ENCODE measurements at regions not wholly inside any gene's neighbourhood (a gene's known extent, or its start where the extent isn't known, plus 50 kb on each side); places are given as distances from the start of the nearest gene placed in this dataset.

DNA sequence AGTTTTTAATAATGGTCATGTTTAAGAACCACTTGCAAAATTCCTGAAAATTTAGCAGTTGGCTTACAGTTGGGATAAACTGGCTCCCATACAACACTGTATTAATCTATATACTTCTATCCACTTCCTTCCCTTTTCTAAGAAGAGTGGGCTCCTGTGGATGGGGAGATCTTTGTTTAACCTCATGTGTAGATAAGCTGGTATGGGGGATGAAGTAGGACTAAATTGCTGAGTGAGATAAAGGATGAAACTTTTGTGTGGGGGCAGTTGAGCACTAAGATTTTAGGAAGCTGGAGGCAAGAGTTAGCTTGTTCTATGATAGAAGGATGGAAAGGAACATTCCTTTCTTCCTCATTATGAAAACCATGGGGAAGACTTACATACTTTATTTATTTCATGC lies 54.6 kb upstream of the ATP8A1 start:
- peaks cover 4% of the 10 kb centered on the region for H3K4me1 ChIP-seq (replicated peaks)
- TF ChIP-seq POLR2AphosphoS5 (IDR thresholded peaks at IDR 0.05) (no peak), POLR2A (IDR thresholded peaks at IDR 0.05) (no peak)
- TF ChIP-seq, protein P1, sequence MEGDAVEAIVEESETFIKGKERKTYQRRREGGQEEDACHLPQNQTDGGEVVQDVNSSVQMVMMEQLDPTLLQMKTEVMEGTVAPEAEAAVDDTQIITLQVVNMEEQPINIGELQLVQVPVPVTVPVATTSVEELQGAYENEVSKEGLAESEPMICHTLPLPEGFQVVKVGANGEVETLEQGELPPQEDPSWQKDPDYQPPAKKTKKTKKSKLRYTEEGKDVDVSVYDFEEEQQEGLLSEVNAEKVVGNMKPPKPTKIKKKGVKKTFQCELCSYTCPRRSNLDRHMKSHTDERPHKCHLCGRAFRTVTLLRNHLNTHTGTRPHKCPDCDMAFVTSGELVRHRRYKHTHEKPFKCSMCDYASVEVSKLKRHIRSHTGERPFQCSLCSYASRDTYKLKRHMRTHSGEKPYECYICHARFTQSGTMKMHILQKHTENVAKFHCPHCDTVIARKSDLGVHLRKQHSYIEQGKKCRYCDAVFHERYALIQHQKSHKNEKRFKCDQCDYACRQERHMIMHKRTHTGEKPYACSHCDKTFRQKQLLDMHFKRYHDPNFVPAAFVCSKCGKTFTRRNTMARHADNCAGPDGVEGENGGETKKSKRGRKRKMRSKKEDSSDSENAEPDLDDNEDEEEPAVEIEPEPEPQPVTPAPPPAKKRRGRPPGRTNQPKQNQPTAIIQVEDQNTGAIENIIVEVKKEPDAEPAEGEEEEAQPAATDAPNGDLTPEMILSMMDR (IDR thresholded peaks at IDR 0.05): no peak
- H3K27me3 ChIP-seq (replicated peaks; ENCODE audit: insufficient read depth): no peaks in the 10 kb centered on the region
- no peaks in the 10 kb centered on the region for H3K9me3 ChIP-seq
- intact Hi-C loops (cut with DNase I): no loop called here
- H3K36me3 ChIP-seq: no peaks in the 10 kb centered on the region
- H3K27ac ChIP-seq: no peak overlapping the region
- H3K4me3 ChIP-seq: no peak overlapping the region
- DNase-seq (ENCODE audit: low spot score): no peak

DNA sequence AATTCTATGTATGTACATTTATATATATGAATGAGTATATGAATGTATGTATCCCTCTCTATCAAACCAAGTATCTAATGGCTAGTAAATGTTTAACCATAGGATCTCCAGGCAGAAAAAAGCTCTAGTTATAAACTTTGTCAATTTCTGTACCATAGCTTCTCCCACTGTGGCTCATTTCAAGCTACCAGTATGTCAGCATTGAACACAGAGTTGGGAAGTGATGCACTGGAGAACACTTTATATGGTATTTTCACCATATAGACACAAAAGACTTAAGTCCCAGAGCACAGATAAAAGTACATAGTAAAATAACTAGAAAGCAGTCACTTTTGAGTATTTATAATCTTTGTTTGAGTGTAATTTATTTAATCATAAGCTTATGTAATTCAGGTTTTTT lies 53.9 kb upstream of the ATP8A1 start:
- H3K4me3 ChIP-seq: no peak overlapping the region
- no peaks in the 10 kb centered on the region for H3K27me3 ChIP-seq (replicated peaks; ENCODE audit: insufficient read depth)
- no peaks in the 10 kb centered on the region for H3K9me3 ChIP-seq
- no peak for DNase-seq (ENCODE audit: low spot score)
- H3K27ac ChIP-seq: no peak overlapping the region
- no peaks in the 10 kb centered on the region for H3K36me3 ChIP-seq
- TF ChIP-seq, protein P1 (IDR thresholded peaks at IDR 0.05): no peak
- no peak for TF ChIP-seq POLR2AphosphoS5 (IDR thresholded peaks at IDR 0.05)
- no peak for TF ChIP-seq POLR2A (IDR thresholded peaks at IDR 0.05)
- intact Hi-C loops (cut with DNase I): no loop called here
- H3K4me1 ChIP-seq (replicated peaks): peaks cover 4% of the 10 kb centered on the region

DNA sequence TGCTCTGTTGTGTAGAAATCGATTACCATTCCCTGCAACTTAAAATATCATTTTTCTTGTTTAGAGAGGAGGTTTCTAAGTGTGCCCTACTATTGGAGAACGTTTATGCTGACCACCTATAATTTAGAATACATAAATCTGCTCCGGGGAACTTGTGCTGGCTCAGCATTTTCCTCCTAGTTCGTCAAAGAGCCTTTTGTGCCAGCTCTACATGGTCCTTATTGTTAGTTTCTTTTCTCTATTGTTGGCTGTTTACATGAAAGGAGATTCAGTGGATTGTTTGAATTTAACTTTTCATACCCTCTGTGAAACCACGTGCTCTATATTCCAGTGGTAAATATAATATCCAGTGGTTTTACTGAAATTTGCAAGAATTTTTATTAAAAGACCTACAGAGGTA lies 53.4 kb upstream of the ATP8A1 start:
- TF ChIP-seq POLR2A (IDR thresholded peaks at IDR 0.05): no peak
- TF ChIP-seq, protein P1 (IDR thresholded peaks at IDR 0.05): no peak
- no peak for TF ChIP-seq POLR2AphosphoS5 (IDR thresholded peaks at IDR 0.05)
- Histone ChIP-seq H3K27me3 (replicated peaks; ENCODE audit: insufficient read depth) (no peaks in the 10 kb centered on the region), H3K36me3 (no peaks in the 10 kb centered on the region), H3K27ac (no peak overlapping the region), H3K9me3 (no peaks in the 10 kb centered on the region), H3K4me3 (no peak overlapping the region), H3K4me1 (replicated peaks) (peaks cover 4% of the 10 kb centered on the region)
- no peak for DNase-seq (ENCODE audit: low spot score)
- WGBS: 19% methylated on average over 5 of the region's 5 CpGs
- intact Hi-C loops (cut with DNase I): no loop called here

DNA sequence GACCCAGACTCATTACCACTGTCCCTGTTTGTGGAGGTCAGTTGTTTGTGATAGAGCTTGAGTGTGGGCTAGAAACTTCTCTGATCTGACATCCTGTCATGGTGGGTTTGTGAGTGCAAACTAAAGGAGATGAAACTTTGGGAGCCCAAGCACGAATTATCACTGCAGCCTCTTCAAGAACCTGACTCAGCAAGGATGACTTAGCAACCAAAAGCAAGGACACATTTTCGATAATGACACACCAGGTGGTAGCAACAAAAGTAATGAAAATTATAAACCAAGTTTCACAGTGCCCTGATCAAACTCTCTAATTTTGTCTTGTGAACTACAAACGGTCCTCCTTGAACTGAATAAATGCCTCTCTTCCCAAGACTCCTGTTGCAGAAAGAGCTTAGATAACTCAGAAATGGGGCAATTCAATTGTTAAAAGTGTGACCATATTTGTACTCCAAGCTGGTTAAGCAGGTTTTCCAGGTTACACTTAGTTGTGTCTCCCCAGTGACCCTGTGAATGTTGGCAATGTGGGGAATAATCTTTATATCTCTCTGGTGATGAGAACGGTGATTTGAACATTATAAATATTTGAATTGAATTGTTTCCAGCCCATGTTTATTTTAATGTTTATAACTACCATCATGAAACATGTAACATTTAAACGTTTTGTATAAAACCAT lies 52.6 kb upstream of the ATP8A1 start:
- intact Hi-C loops (cut with DNase I): no loop called here
- no peak overlapping the region for H3K4me3 ChIP-seq
- WGBS: 30% methylated on average over 5 of the region's 5 CpGs
- H3K27ac ChIP-seq: no peak overlapping the region
- TF ChIP-seq POLR2AphosphoS5 (IDR thresholded peaks at IDR 0.05): peak; percentile 45
- TF ChIP-seq, protein P1 (IDR thresholded peaks at IDR 0.05): no peak
- H3K36me3 ChIP-seq: no peaks in the 10 kb centered on the region
- peaks cover 4% of the 10 kb centered on the region for H3K4me1 ChIP-seq (replicated peaks)
- peak; percentile 44 for DNase-seq (ENCODE audit: low spot score)
- no peaks in the 10 kb centered on the region for H3K9me3 ChIP-seq
- no peaks in the 10 kb centered on the region for H3K27me3 ChIP-seq (replicated peaks; ENCODE audit: insufficient read depth)

DNA sequence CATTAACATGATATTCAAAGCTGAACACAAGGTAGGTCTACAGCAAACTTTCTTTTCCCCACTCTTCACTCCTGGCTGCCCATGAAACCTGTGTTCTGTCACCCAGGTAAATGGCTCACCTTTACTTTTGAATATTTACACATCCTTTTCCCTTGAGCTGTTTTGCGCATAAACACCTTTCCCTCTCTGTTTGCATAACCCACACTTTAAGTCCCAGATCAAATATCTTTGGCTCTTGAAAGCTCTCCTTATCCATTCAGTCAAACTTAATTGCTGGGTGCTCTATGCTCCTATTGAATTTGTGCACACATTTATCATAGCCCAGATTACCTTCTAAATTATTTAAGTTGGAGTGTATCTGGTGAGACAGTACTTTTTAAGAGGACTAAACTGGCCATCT lies 51.7 kb upstream of the ATP8A1 start:
- no peak overlapping the region for H3K27ac ChIP-seq
- H3K9me3 ChIP-seq: no peaks in the 10 kb centered on the region
- no peak overlapping the region for H3K4me3 ChIP-seq
- H3K36me3 ChIP-seq: no peaks in the 10 kb centered on the region
- 72% methylated on average over 1 of the region's 1 CpG for WGBS
- H3K4me1 ChIP-seq (replicated peaks): peaks cover 4% of the 10 kb centered on the region
- intact Hi-C loops (cut with DNase I): no loop called here
- H3K27me3 ChIP-seq (replicated peaks; ENCODE audit: insufficient read depth): no peaks in the 10 kb centered on the region
- DNase-seq (ENCODE audit: low spot score): no peak
- TF ChIP-seq POLR2AphosphoS5 (IDR thresholded peaks at IDR 0.05) (no peak), POLR2A (IDR thresholded peaks at IDR 0.05) (no peak)
